Liver (tissue), 8 donors: ENCODE measurements at regions not wholly inside any gene's neighbourhood (a gene's known extent, or its start where the extent isn't known, plus 50 kb on each side); places are given as distances from the start of the nearest gene placed in this dataset.

Source experiments
- DNase-seq: peaks from one replicate; pipeline ENCODE4 v3.0.0-alpha.2; 2017; ENCODE audit warnings: low spot score
- H3K27ac ChIP-seq, 2 donors: one replicate each; pipeline ENCODE4 v1.7.0; 2013; ENCODE audit warnings: inconsistent platforms in 2 of 2, low read length in 2 of 2, control low read depth in 1 of 2, low read depth in 1 of 2, mild to moderate bottlenecking in 1 of 2
- H3K27me3 ChIP-seq, 4 donors: one replicate each; pipeline versions ENCODE4 v1.6.1 to v1.7.0; 2013; ENCODE audit warnings: low read length in 3 of 4, inconsistent platforms in 1 of 4, mild to moderate bottlenecking in 1 of 4, moderate library complexity in 1 of 4; ENCODE audit not compliant: control insufficient read depth in 4 of 4, insufficient read depth in 4 of 4
- H3K36me3 ChIP-seq, 4 donors: one replicate each; pipeline versions ENCODE4 v1.6.1 to v1.7.0; 2013; ENCODE audit warnings: low read length in 3 of 4, mild to moderate bottlenecking in 3 of 4, low read depth in 1 of 4, moderate library complexity in 1 of 4; ENCODE audit not compliant: control insufficient read depth in 4 of 4, insufficient read depth in 3 of 4
- H3K4me1 ChIP-seq, 4 donors: one replicate each; pipeline versions ENCODE4 v1.6.1 to v1.7.0; 2013; ENCODE audit warnings: low read length in 3 of 4, mild to moderate bottlenecking in 3 of 4, moderate library complexity in 1 of 4; ENCODE audit not compliant: control insufficient read depth in 4 of 4, insufficient read depth in 4 of 4
- H3K4me3 ChIP-seq, 3 donors: one replicate each; pipeline versions ENCODE4 v1.6.1 to v1.7.0; 2013; ENCODE audit warnings: low read length in 3 of 3, control low read depth in 1 of 3, low read depth in 1 of 3, mild to moderate bottlenecking in 1 of 3
- H3K9ac ChIP-seq, 2 donors: one replicate each; pipeline ENCODE4 v1.7.0; 2013; ENCODE audit warnings: low read length in 2 of 2, mild to moderate bottlenecking in 2 of 2, moderate library complexity in 2 of 2, control low read depth in 1 of 2, low read depth in 1 of 2
- H3K9me3 ChIP-seq, 4 donors: one replicate each; pipeline versions ENCODE4 v1.6.1 to v1.7.0; 2013; ENCODE audit warnings: low read length in 3 of 4; ENCODE audit not compliant: control insufficient read depth in 4 of 4
- HNF4A ChIP-seq, 2 donors: conservative IDR thresholded peaks; 2 replicates each; pipeline ENCODE4 v1.6.1; 2016; ENCODE audit warnings: antibody characterized with exemption in 2 of 2, mild to moderate bottlenecking in 2 of 2
- JUND ChIP-seq, 2 donors: IDR thresholded peaks; 2 replicates each; pipeline ENCODE4 v1.6.1; 2016; ENCODE audit warnings: antibody characterized with exemption in 2 of 2
- RAD21 ChIP-seq, 2 donors: IDR thresholded peaks; 2 replicates each; pipeline ENCODE4 v1.6.1; 2016; ENCODE audit warnings: antibody characterized with exemption in 2 of 2, mild to moderate bottlenecking in 2 of 2
- RXRA ChIP-seq, 2 donors: IDR thresholded peaks; 2 replicates each; pipeline ENCODE4 v1.6.1; 2017 to 2018; ENCODE audit warnings: antibody characterized with exemption in 2 of 2, mild to moderate bottlenecking in 1 of 2
- SP1 ChIP-seq: IDR thresholded peaks from 2 replicates; pipeline ENCODE4 v1.6.1; 2018; ENCODE audit warnings: antibody characterized with exemption, mild to moderate bottlenecking
- WGBS: extraction: QIAGEN DNeasy Blood & Tissue Kit; methylation state at CpG from one replicate; pipeline ENCODE4 v1.1.7; 2013; 5-methylcytosine and 5-hydroxymethylcytosine counted together
- TF ChIP-seq, protein P1 (sequence below): fragments of 150-350 bp; IDR thresholded peaks from 2 replicates; pipeline ENCODE4 v1.5.1; 2017; ENCODE audit warnings: improper control_type of control experiment, low read depth, low read length; ENCODE audit not compliant: missing input control
- TF ChIP-seq, protein P2 (sequence below): IDR thresholded peaks from 2 replicates; pipeline ENCODE4 v1.6.1; 2016; ENCODE audit warnings: antibody characterized with exemption
- donor health status: healthy.
- donor health status: healthy.
- donor health status: healthy.
- donor health status: healthy.
- donor health status: healthy.

DNA sequence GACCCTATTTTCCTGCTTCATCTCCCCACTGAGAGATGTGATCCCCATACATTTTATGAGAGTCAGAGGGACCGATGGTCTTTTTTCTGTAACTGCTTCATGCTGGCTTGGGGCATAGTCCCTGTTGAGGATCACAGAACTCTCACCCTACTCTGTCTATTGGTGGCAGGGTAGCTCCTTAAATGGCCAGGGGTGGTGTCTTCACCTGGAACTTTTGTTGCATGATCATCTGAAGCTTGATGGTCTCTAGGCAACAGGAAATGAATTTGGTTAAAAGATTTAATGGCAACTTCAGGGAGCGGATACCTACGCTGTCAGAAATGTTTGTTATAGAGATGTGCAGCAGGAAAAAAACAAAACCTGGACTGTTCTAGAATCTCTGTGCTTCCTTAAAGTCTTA lies 87.0 kb upstream of the GLIS3 start:
- Histone ChIP-seq H3K27me3 (no peaks in the 10 kb centered on the region), H3K4me1 (peaks cover 0 to 4% (median under 1%) of the 10 kb centered on the region in 4 donors), H3K9ac (no peak overlapping the region), H3K36me3 (no peaks in the 10 kb centered on the region), H3K4me3 (no peak overlapping the region), H3K9me3 (no peaks in the 10 kb centered on the region), H3K27ac (no peak overlapping the region)
- DNase-seq = no peak
- peak; percentile 56 to 61 for TF ChIP-seq RAD21 (IDR thresholded peaks at IDR 0.05)
- TF ChIP-seq, protein P1, sequence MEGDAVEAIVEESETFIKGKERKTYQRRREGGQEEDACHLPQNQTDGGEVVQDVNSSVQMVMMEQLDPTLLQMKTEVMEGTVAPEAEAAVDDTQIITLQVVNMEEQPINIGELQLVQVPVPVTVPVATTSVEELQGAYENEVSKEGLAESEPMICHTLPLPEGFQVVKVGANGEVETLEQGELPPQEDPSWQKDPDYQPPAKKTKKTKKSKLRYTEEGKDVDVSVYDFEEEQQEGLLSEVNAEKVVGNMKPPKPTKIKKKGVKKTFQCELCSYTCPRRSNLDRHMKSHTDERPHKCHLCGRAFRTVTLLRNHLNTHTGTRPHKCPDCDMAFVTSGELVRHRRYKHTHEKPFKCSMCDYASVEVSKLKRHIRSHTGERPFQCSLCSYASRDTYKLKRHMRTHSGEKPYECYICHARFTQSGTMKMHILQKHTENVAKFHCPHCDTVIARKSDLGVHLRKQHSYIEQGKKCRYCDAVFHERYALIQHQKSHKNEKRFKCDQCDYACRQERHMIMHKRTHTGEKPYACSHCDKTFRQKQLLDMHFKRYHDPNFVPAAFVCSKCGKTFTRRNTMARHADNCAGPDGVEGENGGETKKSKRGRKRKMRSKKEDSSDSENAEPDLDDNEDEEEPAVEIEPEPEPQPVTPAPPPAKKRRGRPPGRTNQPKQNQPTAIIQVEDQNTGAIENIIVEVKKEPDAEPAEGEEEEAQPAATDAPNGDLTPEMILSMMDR = no peak
- 92% methylated on average over 3 of the region's 3 CpGs for WGBS

DNA sequence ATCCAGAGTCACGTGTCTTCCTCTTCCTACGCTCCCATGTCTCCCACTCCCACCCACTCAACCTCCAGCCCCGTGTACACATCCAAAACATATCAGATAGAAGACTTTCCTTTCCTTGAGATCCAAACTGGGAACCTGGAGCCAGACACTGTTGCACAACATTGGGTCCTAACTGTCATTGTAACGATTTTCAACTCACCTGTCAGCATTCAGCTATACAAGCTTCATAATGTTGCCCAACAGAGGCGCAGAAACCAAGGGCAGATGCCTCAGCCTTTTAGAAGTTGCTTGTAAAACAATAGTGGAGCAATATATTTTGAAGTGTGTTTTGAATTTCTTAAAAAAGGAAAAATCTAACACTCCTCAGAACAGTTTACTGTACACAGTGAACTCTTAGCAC lies 84.9 kb upstream of the GLIS3 start:
- peak in 1 of 2 donors; percentile 26 for TF ChIP-seq RAD21 (IDR thresholded peaks at IDR 0.05)
- TF ChIP-seq RXRA (IDR thresholded peaks at IDR 0.05) = no peak
- TF ChIP-seq HNF4A (conservative IDR thresholded peaks at IDR 0.05) = peak in 1 of 2 donors; percentile 6
- H3K9me3 ChIP-seq = no peaks in the 10 kb centered on the region
- H3K36me3 ChIP-seq = no peaks in the 10 kb centered on the region
- no peak overlapping the region for H3K27ac ChIP-seq
- WGBS = 71% methylated on average over 5 of the region's 5 CpGs
- no peaks in the 10 kb centered on the region for H3K27me3 ChIP-seq
- DNase-seq = no peak
- no peak overlapping the region for H3K4me3 ChIP-seq
- H3K9ac ChIP-seq = no peak overlapping the region
- peaks cover 0 to 4% (median under 1%) of the 10 kb centered on the region in 4 donors for H3K4me1 ChIP-seq

DNA sequence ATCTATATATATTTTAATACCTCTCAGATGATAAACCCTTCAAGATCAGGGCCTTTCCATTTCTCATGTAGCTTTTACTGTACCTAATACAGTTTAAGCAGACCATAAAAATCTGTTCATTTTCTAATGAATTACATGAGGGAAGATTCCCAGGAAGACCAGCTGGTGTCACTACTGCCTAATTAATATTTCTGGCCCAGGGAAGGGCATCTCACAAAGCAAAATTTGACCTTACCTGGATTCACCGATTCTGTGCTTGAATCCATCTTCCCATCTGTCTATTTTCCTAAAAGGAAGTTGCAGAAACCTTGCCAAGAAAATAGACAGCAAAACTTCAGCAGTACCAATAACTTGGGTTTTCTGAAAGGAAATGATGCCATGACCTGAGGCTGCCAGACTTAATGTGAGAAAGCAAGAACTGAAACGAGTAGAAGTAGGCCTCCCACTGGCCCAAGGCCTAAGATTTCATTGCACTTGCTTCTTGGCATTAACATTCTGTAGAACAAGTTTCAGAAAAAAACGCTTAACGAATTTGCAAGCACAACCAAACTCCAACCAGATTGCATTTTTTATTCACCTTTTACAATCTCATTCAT lies 83.0 kb upstream of the GLIS3 start:
- TF ChIP-seq RAD21 (IDR thresholded peaks at IDR 0.05) (peak; percentile 88), JUND (IDR thresholded peaks at IDR 0.05) (no peak), SP1 (no peak)
- TF ChIP-seq, protein P1 = peak; percentile 75
- TF ChIP-seq, protein P2, sequence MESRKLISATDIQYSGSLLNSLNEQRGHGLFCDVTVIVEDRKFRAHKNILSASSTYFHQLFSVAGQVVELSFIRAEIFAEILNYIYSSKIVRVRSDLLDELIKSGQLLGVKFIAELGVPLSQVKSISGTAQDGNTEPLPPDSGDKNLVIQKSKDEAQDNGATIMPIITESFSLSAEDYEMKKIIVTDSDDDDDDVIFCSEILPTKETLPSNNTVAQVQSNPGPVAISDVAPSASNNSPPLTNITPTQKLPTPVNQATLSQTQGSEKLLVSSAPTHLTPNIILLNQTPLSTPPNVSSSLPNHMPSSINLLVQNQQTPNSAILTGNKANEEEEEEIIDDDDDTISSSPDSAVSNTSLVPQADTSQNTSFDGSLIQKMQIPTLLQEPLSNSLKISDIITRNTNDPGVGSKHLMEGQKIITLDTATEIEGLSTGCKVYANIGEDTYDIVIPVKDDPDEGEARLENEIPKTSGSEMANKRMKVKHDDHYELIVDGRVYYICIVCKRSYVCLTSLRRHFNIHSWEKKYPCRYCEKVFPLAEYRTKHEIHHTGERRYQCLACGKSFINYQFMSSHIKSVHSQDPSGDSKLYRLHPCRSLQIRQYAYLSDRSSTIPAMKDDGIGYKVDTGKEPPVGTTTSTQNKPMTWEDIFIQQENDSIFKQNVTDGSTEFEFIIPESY = no peak
- Histone ChIP-seq H3K27me3 (no peaks in the 10 kb centered on the region), H3K9me3 (no peaks in the 10 kb centered on the region), H3K4me1 (peaks cover 0 to 4% (median under 1%) of the 10 kb centered on the region in 4 donors), H3K4me3 (no peak overlapping the region), H3K36me3 (no peaks in the 10 kb centered on the region), H3K9ac (no peak overlapping the region), H3K27ac (no peak overlapping the region)
- WGBS = 53% methylated on average over 4 of the region's 4 CpGs
- DNase-seq = no peak
